ENCODE measurements at regions not wholly inside any gene's neighbourhood (a gene's known extent, or its start where the extent isn't known, plus 50 kb on each side); places are given as distances from the start of the nearest gene placed in this dataset.

DNA sequence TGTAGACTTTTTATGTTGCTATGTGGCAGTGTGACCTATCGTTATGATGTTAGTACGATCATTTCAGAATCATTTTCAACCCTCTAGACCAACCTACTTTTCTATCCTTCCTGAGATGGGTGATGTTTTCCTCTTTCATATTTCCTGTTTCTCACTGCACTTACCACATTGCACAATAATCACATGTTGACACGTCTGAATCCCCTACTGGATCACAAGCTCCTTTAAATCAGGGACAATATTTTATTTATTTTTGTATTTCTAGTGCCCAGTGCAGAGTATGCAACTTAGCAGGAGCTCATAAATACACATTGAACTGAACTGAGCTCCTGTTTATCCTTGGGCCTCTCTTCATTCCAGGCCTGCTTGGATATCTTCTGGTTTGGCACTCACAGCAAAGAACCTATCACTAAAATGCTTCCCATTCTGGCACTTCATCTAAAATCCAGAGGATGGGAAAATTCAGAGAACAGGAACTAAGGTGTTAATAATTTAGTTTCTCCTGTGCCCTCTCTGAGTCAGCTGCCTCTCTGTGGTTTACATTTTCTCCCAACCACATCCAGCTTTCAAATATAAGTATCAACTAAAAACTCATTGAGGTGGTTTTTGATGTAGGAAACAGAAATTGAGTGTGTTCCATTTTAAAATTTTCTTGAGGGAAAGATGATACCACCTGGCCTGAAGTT, 69.4 kb upstream of the DYRK2 start:
- no peaks in the 10 kb centered on the region for H3K9me3 ChIP-seq (ENCODE audit: control insufficient read depth in 4 of 4, low read length in 3 of 4)
- TF ChIP-seq RXRA (IDR thresholded peaks at IDR 0.05): no peak
- no peak for TF ChIP-seq NR2F2 (IDR thresholded peaks at IDR 0.05)
- no peak for TF ChIP-seq HNF4G (IDR thresholded peaks at IDR 0.05)
- TF ChIP-seq TAF1 (conservative IDR thresholded peaks at IDR 0.05): no peak
- TF ChIP-seq FOXA1 (IDR thresholded peaks at IDR 0.05): no peak
- TF ChIP-seq, protein P1, sequence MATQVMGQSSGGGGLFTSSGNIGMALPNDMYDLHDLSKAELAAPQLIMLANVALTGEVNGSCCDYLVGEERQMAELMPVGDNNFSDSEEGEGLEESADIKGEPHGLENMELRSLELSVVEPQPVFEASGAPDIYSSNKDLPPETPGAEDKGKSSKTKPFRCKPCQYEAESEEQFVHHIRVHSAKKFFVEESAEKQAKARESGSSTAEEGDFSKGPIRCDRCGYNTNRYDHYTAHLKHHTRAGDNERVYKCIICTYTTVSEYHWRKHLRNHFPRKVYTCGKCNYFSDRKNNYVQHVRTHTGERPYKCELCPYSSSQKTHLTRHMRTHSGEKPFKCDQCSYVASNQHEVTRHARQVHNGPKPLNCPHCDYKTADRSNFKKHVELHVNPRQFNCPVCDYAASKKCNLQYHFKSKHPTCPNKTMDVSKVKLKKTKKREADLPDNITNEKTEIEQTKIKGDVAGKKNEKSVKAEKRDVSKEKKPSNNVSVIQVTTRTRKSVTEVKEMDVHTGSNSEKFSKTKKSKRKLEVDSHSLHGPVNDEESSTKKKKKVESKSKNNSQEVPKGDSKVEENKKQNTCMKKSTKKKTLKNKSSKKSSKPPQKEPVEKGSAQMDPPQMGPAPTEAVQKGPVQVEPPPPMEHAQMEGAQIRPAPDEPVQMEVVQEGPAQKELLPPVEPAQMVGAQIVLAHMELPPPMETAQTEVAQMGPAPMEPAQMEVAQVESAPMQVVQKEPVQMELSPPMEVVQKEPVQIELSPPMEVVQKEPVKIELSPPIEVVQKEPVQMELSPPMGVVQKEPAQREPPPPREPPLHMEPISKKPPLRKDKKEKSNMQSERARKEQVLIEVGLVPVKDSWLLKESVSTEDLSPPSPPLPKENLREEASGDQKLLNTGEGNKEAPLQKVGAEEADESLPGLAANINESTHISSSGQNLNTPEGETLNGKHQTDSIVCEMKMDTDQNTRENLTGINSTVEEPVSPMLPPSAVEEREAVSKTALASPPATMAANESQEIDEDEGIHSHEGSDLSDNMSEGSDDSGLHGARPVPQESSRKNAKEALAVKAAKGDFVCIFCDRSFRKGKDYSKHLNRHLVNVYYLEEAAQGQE (IDR thresholded peaks at IDR 0.05): no peak
- TF ChIP-seq, protein P2, sequence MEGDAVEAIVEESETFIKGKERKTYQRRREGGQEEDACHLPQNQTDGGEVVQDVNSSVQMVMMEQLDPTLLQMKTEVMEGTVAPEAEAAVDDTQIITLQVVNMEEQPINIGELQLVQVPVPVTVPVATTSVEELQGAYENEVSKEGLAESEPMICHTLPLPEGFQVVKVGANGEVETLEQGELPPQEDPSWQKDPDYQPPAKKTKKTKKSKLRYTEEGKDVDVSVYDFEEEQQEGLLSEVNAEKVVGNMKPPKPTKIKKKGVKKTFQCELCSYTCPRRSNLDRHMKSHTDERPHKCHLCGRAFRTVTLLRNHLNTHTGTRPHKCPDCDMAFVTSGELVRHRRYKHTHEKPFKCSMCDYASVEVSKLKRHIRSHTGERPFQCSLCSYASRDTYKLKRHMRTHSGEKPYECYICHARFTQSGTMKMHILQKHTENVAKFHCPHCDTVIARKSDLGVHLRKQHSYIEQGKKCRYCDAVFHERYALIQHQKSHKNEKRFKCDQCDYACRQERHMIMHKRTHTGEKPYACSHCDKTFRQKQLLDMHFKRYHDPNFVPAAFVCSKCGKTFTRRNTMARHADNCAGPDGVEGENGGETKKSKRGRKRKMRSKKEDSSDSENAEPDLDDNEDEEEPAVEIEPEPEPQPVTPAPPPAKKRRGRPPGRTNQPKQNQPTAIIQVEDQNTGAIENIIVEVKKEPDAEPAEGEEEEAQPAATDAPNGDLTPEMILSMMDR (IDR thresholded peaks at IDR 0.05; ENCODE audit: low read depth, low read length, missing input control): no peak
- no peak for TF ChIP-seq SP1 (IDR thresholded peaks at IDR 0.05)
- no peak for TF ChIP-seq EGR1 (IDR thresholded peaks at IDR 0.05; ENCODE audit: low read depth in 2 of 2)
- TF ChIP-seq, protein P3, sequence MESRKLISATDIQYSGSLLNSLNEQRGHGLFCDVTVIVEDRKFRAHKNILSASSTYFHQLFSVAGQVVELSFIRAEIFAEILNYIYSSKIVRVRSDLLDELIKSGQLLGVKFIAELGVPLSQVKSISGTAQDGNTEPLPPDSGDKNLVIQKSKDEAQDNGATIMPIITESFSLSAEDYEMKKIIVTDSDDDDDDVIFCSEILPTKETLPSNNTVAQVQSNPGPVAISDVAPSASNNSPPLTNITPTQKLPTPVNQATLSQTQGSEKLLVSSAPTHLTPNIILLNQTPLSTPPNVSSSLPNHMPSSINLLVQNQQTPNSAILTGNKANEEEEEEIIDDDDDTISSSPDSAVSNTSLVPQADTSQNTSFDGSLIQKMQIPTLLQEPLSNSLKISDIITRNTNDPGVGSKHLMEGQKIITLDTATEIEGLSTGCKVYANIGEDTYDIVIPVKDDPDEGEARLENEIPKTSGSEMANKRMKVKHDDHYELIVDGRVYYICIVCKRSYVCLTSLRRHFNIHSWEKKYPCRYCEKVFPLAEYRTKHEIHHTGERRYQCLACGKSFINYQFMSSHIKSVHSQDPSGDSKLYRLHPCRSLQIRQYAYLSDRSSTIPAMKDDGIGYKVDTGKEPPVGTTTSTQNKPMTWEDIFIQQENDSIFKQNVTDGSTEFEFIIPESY (IDR thresholded peaks at IDR 0.05): no peak
- no peak overlapping the region for H3K9ac ChIP-seq (ENCODE audit: low read depth in 1 of 2, low read length in 2 of 2)
- no peaks in the 10 kb centered on the region for H3K36me3 ChIP-seq (ENCODE audit: control insufficient read depth in 4 of 4, insufficient read depth in 3 of 4, low read depth in 1 of 4, low read length in 3 of 4)
- no peak overlapping the region for H3K4me3 ChIP-seq (ENCODE audit: low read depth in 1 of 3, low read length in 3 of 3)
- H3K27me3 ChIP-seq (ENCODE audit: control insufficient read depth in 4 of 4, insufficient read depth in 4 of 4, low read length in 3 of 4): peaks cover 0 to 5% (median 0%) of the 10 kb centered on the region in 4 donors
- DNase-seq (ENCODE audit: low spot score): no peak
- 73% methylated on average over 3 of the region's 3 CpGs for WGBS
- H3K27ac ChIP-seq (ENCODE audit: low read depth in 1 of 2, low read length in 2 of 2): no peak overlapping the region
- H3K4me1 ChIP-seq (ENCODE audit: control insufficient read depth in 4 of 4, insufficient read depth in 4 of 4, low read length in 3 of 4): no peaks in the 10 kb centered on the region

DNA sequence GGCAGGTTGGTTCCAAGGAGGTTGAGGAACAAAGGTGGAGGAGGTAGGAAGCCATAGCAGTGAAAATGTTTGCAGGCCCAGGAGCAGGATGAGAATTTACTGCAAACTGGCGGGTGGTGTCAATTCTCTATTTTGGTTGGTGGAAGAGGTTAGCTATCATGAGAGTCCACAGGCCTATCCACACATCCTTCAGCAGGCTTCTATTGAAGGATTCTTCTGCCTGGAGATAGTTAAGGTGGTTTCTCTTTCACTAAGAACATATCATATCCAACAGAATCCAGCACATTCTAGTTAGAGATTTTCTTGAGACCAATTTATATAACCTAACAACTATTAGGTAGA, 68.9 kb upstream of the DYRK2 start:
- peaks cover 0 to 5% (median 0%) of the 10 kb centered on the region in 4 donors for H3K27me3 ChIP-seq (ENCODE audit: control insufficient read depth in 4 of 4, insufficient read depth in 4 of 4, low read length in 3 of 4)
- no peak for DNase-seq (ENCODE audit: low spot score)
- no peaks in the 10 kb centered on the region for H3K4me1 ChIP-seq (ENCODE audit: control insufficient read depth in 4 of 4, insufficient read depth in 4 of 4, low read length in 3 of 4)
- TF ChIP-seq EGR1 (IDR thresholded peaks at IDR 0.05; ENCODE audit: low read depth in 2 of 2): no peak
- TF ChIP-seq HNF4G (IDR thresholded peaks at IDR 0.05): no peak
- TF ChIP-seq HNF4A (conservative IDR thresholded peaks at IDR 0.05): no peak
- TF ChIP-seq TAF1 (conservative IDR thresholded peaks at IDR 0.05): no peak
- TF ChIP-seq, protein P4, sequence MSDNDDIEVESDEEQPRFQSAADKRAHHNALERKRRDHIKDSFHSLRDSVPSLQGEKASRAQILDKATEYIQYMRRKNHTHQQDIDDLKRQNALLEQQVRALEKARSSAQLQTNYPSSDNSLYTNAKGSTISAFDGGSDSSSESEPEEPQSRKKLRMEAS (IDR thresholded peaks at IDR 0.05): no peak
- TF ChIP-seq YY1 (IDR thresholded peaks at IDR 0.05): no peak
- TF ChIP-seq RAD21 (IDR thresholded peaks at IDR 0.05): no peak
- TF ChIP-seq GABPA (IDR thresholded peaks at IDR 0.05 in 1 of 2, conservative IDR thresholded peaks at IDR 0.05 in 1 of 2): no peak
- TF ChIP-seq, protein P3 (IDR thresholded peaks at IDR 0.05): no peak
- no peak for TF ChIP-seq FOXA2 (IDR thresholded peaks at IDR 0.05)
- TF ChIP-seq, protein P1 (IDR thresholded peaks at IDR 0.05): no peak
- no peak for TF ChIP-seq JUND (IDR thresholded peaks at IDR 0.05)
- no peak for TF ChIP-seq FOXA1 (IDR thresholded peaks at IDR 0.05)
- TF ChIP-seq RXRA (IDR thresholded peaks at IDR 0.05): no peak
- TF ChIP-seq, protein P5, sequence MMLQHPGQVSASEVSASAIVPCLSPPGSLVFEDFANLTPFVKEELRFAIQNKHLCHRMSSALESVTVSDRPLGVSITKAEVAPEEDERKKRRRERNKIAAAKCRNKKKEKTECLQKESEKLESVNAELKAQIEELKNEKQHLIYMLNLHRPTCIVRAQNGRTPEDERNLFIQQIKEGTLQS (IDR thresholded peaks at IDR 0.05): no peak
- H3K36me3 ChIP-seq (ENCODE audit: control insufficient read depth in 4 of 4, insufficient read depth in 3 of 4, low read depth in 1 of 4, low read length in 3 of 4): no peaks in the 10 kb centered on the region
- no peak overlapping the region for H3K9ac ChIP-seq (ENCODE audit: low read depth in 1 of 2, low read length in 2 of 2)
- 88% methylated on average over 1 of the region's 1 CpG for WGBS
- no peak overlapping the region for H3K27ac ChIP-seq (ENCODE audit: low read depth in 1 of 2, low read length in 2 of 2)
- no peak overlapping the region for H3K4me3 ChIP-seq (ENCODE audit: low read depth in 1 of 3, low read length in 3 of 3)
- H3K9me3 ChIP-seq (ENCODE audit: control insufficient read depth in 4 of 4, low read length in 3 of 4): no peaks in the 10 kb centered on the region
